IPS-18a (cell line): ENCODE measurements at regions not wholly inside any gene's neighbourhood (a gene's known extent, or its start where the extent isn't known, plus 50 kb on each side); places are given as distances from the start of the nearest gene placed in this dataset.

Experiments
- H3K27ac ChIP-seq: one replicate; pipeline ENCODE4 v1.5.1; 2013; ENCODE audit warnings: low read length
- H3K27me3 ChIP-seq: one replicate; pipeline ENCODE4 v1.6.1; 2013; ENCODE audit warnings: mild to moderate bottlenecking, low read length; ENCODE audit not compliant: control insufficient read depth, insufficient read depth
- H3K36me3 ChIP-seq: one replicate; pipeline ENCODE4 v1.6.1; 2013; ENCODE audit warnings: low read depth, low read length; ENCODE audit not compliant: control insufficient read depth
- H3K4me1 ChIP-seq: one replicate; pipeline ENCODE4 v1.6.1; 2013; ENCODE audit warnings: low read depth, low read length; ENCODE audit not compliant: control insufficient read depth
- H3K4me3 ChIP-seq: one replicate; pipeline ENCODE4 v1.5.1; 2013; ENCODE audit warnings: low read length
- H3K9ac ChIP-seq: one replicate; pipeline ENCODE4 v1.6.1; 2013; ENCODE audit warnings: mild to moderate bottlenecking, low read length, moderate library complexity
- H3K9me3 ChIP-seq: one replicate; pipeline ENCODE4 v1.6.1; 2013; ENCODE audit warnings: low read depth, low read length; ENCODE audit not compliant: control insufficient read depth

DNA sequence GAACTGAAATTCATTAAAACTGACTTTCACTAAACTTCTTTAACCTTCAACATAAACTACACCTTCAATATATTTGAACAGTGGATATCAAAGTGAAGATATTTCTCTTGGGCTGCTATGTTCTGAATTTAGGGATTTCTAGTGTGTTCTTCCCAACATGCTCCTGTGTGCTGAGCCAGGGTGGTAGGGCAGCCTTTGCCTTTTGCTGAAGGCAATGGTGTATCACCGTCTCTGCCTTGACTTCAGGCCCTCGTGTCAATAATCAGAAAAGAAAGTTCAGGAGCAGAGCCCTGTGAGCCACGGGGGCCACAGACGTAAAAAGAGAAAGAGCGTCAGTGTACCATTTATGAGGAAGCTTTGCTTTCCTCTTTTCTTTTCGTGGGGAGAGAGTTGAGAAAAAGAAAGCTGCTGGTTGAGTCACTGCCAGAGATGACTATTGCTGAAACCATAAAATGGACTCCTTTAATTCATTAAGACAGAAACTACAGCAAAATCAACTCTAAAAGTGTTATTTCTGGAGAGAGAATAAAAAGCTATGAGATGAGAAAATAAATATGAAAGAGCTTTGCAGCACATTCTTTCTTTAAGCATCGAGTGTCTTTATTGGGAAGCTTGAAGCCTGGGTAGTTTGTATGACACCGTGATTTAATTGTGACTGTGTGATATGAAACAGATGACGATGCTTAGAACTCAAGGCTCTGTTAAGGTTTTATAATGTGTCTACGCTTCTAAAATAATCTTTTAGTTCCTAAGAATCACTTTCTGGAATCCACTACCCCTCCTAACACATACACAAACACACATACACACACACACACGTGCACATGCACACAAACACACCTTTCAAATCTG lies 271.8 kb upstream of the MTNR1B start:
- no peaks in the 10 kb centered on the region for H3K36me3 ChIP-seq
- no peak overlapping the region for H3K9ac ChIP-seq
- H3K9me3 ChIP-seq: no peaks in the 10 kb centered on the region
- H3K27ac ChIP-seq: no peak overlapping the region
- H3K4me3 ChIP-seq: no peak overlapping the region
- H3K4me1 ChIP-seq: no peaks in the 10 kb centered on the region
- no peaks in the 10 kb centered on the region for H3K27me3 ChIP-seq

GRCh38 chr11:92698742-92699141 lies 270.7 kb upstream of the MTNR1B start:
- Histone ChIP-seq H3K27ac (no peak overlapping the region), H3K36me3 (no peaks in the 10 kb centered on the region), H3K9ac (no peak overlapping the region), H3K4me3 (no peak overlapping the region), H3K9me3 (no peaks in the 10 kb centered on the region), H3K4me1 (no peaks in the 10 kb centered on the region), H3K27me3 (no peaks in the 10 kb centered on the region)

DNA sequence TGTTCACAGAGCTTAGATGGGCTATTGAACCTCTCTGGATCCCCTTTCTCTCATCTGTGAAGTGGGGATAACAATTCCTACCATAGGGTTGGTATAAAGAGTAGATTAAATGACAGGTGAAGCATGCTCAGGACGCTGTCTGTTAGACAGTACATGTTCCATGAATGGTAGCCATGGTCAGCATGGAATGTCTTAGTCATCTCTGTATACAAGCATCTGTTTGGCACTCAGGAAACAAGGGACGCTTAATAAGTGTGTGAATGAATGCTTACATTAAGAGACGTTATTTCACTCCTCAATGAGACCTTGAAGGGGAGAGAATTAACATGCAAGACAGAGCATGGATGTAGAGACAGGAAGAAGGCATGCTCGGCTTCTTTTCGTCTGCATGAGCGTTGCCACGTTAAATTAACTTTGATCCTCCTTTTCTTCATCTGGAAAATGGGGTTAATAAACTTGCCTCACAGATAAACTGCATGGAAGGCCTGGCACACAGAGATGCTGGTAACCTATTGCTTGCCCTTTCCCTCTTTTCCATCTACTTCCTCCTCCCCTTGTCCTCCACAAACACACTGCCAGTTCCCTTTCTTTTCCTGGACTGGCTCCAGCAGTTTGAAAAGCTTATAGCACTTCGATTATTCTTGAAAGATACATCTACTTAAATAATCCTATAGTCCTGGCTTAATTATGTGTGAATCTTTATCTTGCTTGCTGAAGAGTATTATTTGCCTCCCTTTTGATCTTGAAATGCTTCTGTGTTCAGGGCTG lies 267.2 kb upstream of the MTNR1B start:
- Histone ChIP-seq H3K36me3 (no peaks in the 10 kb centered on the region), H3K4me3 (no peak overlapping the region), H3K9ac (no peak overlapping the region), H3K4me1 (no peaks in the 10 kb centered on the region), H3K27ac (no peak overlapping the region), H3K9me3 (no peaks in the 10 kb centered on the region), H3K27me3 (no peaks in the 10 kb centered on the region)

GRCh38 chr11:92702805-92703448 lies 266.5 kb upstream of the MTNR1B start:
- no peaks in the 10 kb centered on the region for H3K36me3 ChIP-seq
- H3K27ac ChIP-seq: no peak overlapping the region
- H3K4me1 ChIP-seq: no peaks in the 10 kb centered on the region
- H3K9me3 ChIP-seq: no peaks in the 10 kb centered on the region
- H3K27me3 ChIP-seq: no peaks in the 10 kb centered on the region
- H3K9ac ChIP-seq: no peak overlapping the region
- no peak overlapping the region for H3K4me3 ChIP-seq

GRCh38 chr11:92703449-92703830 lies 266.0 kb upstream of the MTNR1B start:
- Histone ChIP-seq H3K9ac (no peak overlapping the region), H3K4me3 (no peak overlapping the region), H3K4me1 (no peaks in the 10 kb centered on the region), H3K27me3 (no peaks in the 10 kb centered on the region), H3K27ac (no peak overlapping the region), H3K36me3 (no peaks in the 10 kb centered on the region), H3K9me3 (no peaks in the 10 kb centered on the region)

- H3K27ac ChIP-seq: no peak overlapping the region
Measured at GRCh38 chr11:92707173-92707619, 262.3 kb upstream of the MTNR1B start.

GRCh38 chr11:92707665-92708064 lies 261.8 kb upstream of the MTNR1B start:
- H3K27ac ChIP-seq: no peak overlapping the region

More at GRCh38 chr11:92707173-92707619, 262.3 kb upstream of the MTNR1B start:
- Histone ChIP-seq H3K4me3 (no peak overlapping the region), H3K9me3 (no peaks in the 10 kb centered on the region), H3K27me3 (no peaks in the 10 kb centered on the region), H3K36me3 (no peaks in the 10 kb centered on the region), H3K4me1 (peaks cover 3% of the 10 kb centered on the region), H3K9ac (no peak overlapping the region)

DNA sequence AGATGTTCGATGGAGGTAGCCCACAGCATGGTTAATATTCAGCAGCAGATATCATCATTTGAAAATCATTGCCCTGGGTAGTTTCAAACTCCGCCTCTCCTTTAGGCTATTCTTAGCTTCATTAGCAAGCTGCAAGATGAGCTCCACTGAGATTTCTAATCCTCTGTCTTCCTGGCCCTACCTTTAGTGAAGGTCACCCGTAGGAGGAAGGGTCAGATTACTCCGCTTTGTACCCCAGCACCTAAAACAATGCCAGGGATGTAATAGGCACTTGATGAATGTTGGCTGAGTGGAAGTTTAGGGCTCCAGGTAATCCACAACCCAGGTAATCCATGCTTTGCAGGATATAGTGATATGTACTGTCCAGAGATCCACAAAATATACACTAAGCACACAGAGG lies 260.1 kb upstream of the MTNR1B start:
- no peak overlapping the region for H3K27ac ChIP-seq
- H3K9ac ChIP-seq: no peak overlapping the region
- H3K36me3 ChIP-seq: no peaks in the 10 kb centered on the region
- H3K4me1 ChIP-seq: peaks cover 18% of the 10 kb centered on the region
- no peak overlapping the region for H3K4me3 ChIP-seq
- no peaks in the 10 kb centered on the region for H3K27me3 ChIP-seq
- H3K9me3 ChIP-seq: no peaks in the 10 kb centered on the region

More at GRCh38 chr11:92707665-92708064, 261.8 kb upstream of the MTNR1B start:
- peaks cover 6% of the 10 kb centered on the region for H3K4me1 ChIP-seq
- no peaks in the 10 kb centered on the region for H3K36me3 ChIP-seq
- H3K4me3 ChIP-seq: no peak overlapping the region
- no peaks in the 10 kb centered on the region for H3K27me3 ChIP-seq
- no peak overlapping the region for H3K9ac ChIP-seq
- no peaks in the 10 kb centered on the region for H3K9me3 ChIP-seq

DNA sequence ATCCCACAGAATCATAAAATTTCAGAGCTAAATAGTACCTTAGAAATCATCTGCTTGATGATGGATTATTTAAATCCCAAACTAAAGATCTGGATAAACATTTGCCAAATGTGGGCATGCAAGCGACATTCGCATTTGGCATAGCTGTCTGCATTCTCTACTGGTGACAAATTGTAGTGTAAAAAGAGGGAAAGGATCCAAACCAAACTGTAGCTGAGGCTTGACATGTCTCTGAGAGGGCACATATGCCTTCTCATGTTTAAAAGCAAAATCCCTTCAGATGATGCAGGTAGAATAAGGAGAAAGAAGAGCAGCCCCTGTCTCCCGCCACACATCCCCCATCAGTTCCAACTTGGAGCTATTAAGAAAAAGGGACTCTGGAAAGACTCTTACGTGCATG lies 257.5 kb upstream of the MTNR1B start:
- H3K4me3 ChIP-seq: no peak overlapping the region
- no peaks in the 10 kb centered on the region for H3K9me3 ChIP-seq
- H3K27ac ChIP-seq: no peak overlapping the region
- H3K36me3 ChIP-seq: no peaks in the 10 kb centered on the region
- H3K4me1 ChIP-seq: peaks cover 18% of the 10 kb centered on the region
- H3K27me3 ChIP-seq: no peaks in the 10 kb centered on the region
- no peak overlapping the region for H3K9ac ChIP-seq

DNA sequence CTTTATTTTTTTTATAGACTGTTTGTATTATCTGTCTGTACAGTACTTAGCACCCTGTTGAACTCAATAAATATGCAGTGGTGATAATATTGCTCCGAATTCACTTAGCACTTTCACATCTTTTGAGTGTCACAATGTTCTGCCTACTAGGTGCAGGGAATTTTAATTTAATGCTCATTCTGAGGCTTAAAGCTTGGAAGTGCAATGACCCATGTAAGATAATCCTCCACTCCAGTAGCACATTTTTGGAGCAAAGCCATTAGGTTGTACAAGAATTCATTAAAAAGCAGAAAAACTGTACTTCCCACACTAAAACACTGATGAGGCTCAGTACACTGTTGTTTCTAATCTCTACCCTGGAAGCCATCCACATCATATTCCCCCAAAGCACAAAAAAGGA lies 255.3 kb upstream of the MTNR1B start:
- H3K4me1 ChIP-seq: peaks cover 16% of the 10 kb centered on the region
- H3K9me3 ChIP-seq: no peaks in the 10 kb centered on the region
- no peaks in the 10 kb centered on the region for H3K27me3 ChIP-seq
- no peak overlapping the region for H3K4me3 ChIP-seq
- H3K27ac ChIP-seq: no peak overlapping the region
- no peak overlapping the region for H3K9ac ChIP-seq
- H3K36me3 ChIP-seq: no peaks in the 10 kb centered on the region

DNA sequence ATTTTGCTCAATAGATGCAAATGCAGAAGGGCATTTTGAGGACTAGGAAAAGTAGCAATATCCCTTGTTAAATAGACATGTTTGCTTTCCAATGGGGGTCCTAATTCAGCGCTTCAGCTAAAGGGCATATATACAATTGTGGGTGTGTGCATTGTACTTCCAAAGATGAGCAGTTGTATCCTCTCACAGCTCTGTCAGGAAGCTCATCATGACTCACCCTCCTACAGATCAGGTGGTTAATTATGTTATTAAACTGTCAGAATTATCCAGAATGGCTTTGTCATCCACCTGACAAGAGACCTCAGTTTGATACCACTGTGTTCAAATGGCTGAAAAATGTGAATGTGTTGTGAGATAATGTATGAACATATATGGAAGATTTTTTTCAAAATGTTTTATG lies 252.2 kb upstream of the MTNR1B start:
- Histone ChIP-seq H3K36me3 (no peaks in the 10 kb centered on the region), H3K9me3 (no peaks in the 10 kb centered on the region), H3K4me1 (peaks cover 15% of the 10 kb centered on the region), H3K4me3 (no peak overlapping the region), H3K27ac (no peak overlapping the region), H3K27me3 (no peaks in the 10 kb centered on the region), H3K9ac (no peak overlapping the region)
